Liver (tissue), 8 donors: ENCODE measurements at regions not wholly inside any gene's neighbourhood (a gene's known extent, or its start where the extent isn't known, plus 50 kb on each side); places are given as distances from the start of the nearest gene placed in this dataset.

Source experiments
- DNase-seq: peaks from one replicate; pipeline ENCODE4 v3.0.0-alpha.2; 2017; ENCODE audit warnings: low spot score
- H3K27ac ChIP-seq, 2 donors: one replicate each; pipeline ENCODE4 v1.7.0; 2013; ENCODE audit warnings: inconsistent platforms in 2 of 2, low read length in 2 of 2, control low read depth in 1 of 2, low read depth in 1 of 2, mild to moderate bottlenecking in 1 of 2
- H3K27me3 ChIP-seq, 4 donors: one replicate each; pipeline versions ENCODE4 v1.6.1 to v1.7.0; 2013; ENCODE audit warnings: low read length in 3 of 4, inconsistent platforms in 1 of 4, mild to moderate bottlenecking in 1 of 4, moderate library complexity in 1 of 4; ENCODE audit not compliant: control insufficient read depth in 4 of 4, insufficient read depth in 4 of 4
- H3K36me3 ChIP-seq, 4 donors: one replicate each; pipeline versions ENCODE4 v1.6.1 to v1.7.0; 2013; ENCODE audit warnings: low read length in 3 of 4, mild to moderate bottlenecking in 3 of 4, low read depth in 1 of 4, moderate library complexity in 1 of 4; ENCODE audit not compliant: control insufficient read depth in 4 of 4, insufficient read depth in 3 of 4
- H3K4me1 ChIP-seq, 4 donors: one replicate each; pipeline versions ENCODE4 v1.6.1 to v1.7.0; 2013; ENCODE audit warnings: low read length in 3 of 4, mild to moderate bottlenecking in 3 of 4, moderate library complexity in 1 of 4; ENCODE audit not compliant: control insufficient read depth in 4 of 4, insufficient read depth in 4 of 4
- H3K4me3 ChIP-seq, 3 donors: one replicate each; pipeline versions ENCODE4 v1.6.1 to v1.7.0; 2013; ENCODE audit warnings: low read length in 3 of 3, control low read depth in 1 of 3, low read depth in 1 of 3, mild to moderate bottlenecking in 1 of 3
- H3K9ac ChIP-seq, 2 donors: one replicate each; pipeline ENCODE4 v1.7.0; 2013; ENCODE audit warnings: low read length in 2 of 2, mild to moderate bottlenecking in 2 of 2, moderate library complexity in 2 of 2, control low read depth in 1 of 2, low read depth in 1 of 2
- H3K9me3 ChIP-seq, 4 donors: one replicate each; pipeline versions ENCODE4 v1.6.1 to v1.7.0; 2013; ENCODE audit warnings: low read length in 3 of 4; ENCODE audit not compliant: control insufficient read depth in 4 of 4
- ATF3 ChIP-seq: IDR thresholded peaks from 2 replicates; pipeline ENCODE4 v1.6.1; 2016; ENCODE audit warnings: antibody characterized with exemption
- CTCF ChIP-seq: fragments of 150-350 bp; IDR thresholded peaks from 2 replicates; pipeline ENCODE4 v1.5.1; 2017; ENCODE audit warnings: improper control_type of control experiment, low read depth, low read length; ENCODE audit not compliant: missing input control
- EGR1 ChIP-seq, 2 donors: IDR thresholded peaks; 2 replicates each; pipeline ENCODE4 v1.6.1; 2016 to 2018; ENCODE audit warnings: antibody characterized with exemption in 2 of 2, low read depth in 2 of 2
- FOXA1 ChIP-seq: IDR thresholded peaks from 2 replicates; pipeline ENCODE4 v1.6.1; 2016; ENCODE audit warnings: antibody characterized with exemption
- FOXA2 ChIP-seq: IDR thresholded peaks from 2 replicates; pipeline ENCODE4 v1.6.1; 2016; ENCODE audit warnings: antibody characterized with exemption
- GABPA ChIP-seq, 2 donors: IDR thresholded peaks in 1 of 2; conservative IDR thresholded peaks in 1 of 2; 2 replicates each; pipeline ENCODE4 v1.6.1; 2016; ENCODE audit warnings: antibody characterized with exemption in 2 of 2, mild to moderate bottlenecking in 1 of 2, moderate library complexity in 1 of 2
- HNF4A ChIP-seq, 2 donors: conservative IDR thresholded peaks; 2 replicates each; pipeline ENCODE4 v1.6.1; 2016; ENCODE audit warnings: antibody characterized with exemption in 2 of 2, mild to moderate bottlenecking in 2 of 2
- HNF4G ChIP-seq: IDR thresholded peaks from 2 replicates; pipeline ENCODE4 v1.6.1; 2016; ENCODE audit warnings: antibody characterized with exemption
- JUND ChIP-seq, 2 donors: IDR thresholded peaks; 2 replicates each; pipeline ENCODE4 v1.6.1; 2016; ENCODE audit warnings: antibody characterized with exemption in 2 of 2
- MAX ChIP-seq: IDR thresholded peaks from 2 replicates; pipeline ENCODE4 v1.6.1; 2016; ENCODE audit warnings: antibody characterized with exemption
- NR2F2 ChIP-seq: IDR thresholded peaks from 2 replicates; pipeline ENCODE4 v1.6.1; 2016; ENCODE audit warnings: antibody characterized with exemption
- RAD21 ChIP-seq, 2 donors: IDR thresholded peaks; 2 replicates each; pipeline ENCODE4 v1.6.1; 2016; ENCODE audit warnings: antibody characterized with exemption in 2 of 2, mild to moderate bottlenecking in 2 of 2
- REST ChIP-seq: IDR thresholded peaks from 2 replicates; pipeline ENCODE4 v1.6.1; 2016; ENCODE audit warnings: antibody characterized with exemption, mild to moderate bottlenecking
- RXRA ChIP-seq, 2 donors: IDR thresholded peaks; 2 replicates each; pipeline ENCODE4 v1.6.1; 2017 to 2018; ENCODE audit warnings: antibody characterized with exemption in 2 of 2, mild to moderate bottlenecking in 1 of 2
- SP1 ChIP-seq: IDR thresholded peaks from 2 replicates; pipeline ENCODE4 v1.6.1; 2018; ENCODE audit warnings: antibody characterized with exemption, mild to moderate bottlenecking
- TAF1 ChIP-seq: conservative IDR thresholded peaks from 2 replicates; pipeline ENCODE4 v1.6.1; 2016; ENCODE audit warnings: antibody characterized with exemption, mild to moderate bottlenecking
- YY1 ChIP-seq: IDR thresholded peaks from 2 replicates; pipeline ENCODE4 v1.6.1; 2016; ENCODE audit warnings: antibody characterized with exemption, mild to moderate bottlenecking
- ZBTB33 ChIP-seq: IDR thresholded peaks from 2 replicates; pipeline ENCODE4 v1.6.1; 2016; ENCODE audit warnings: antibody characterized with exemption
- WGBS: extraction: QIAGEN DNeasy Blood & Tissue Kit; methylation state at CpG from one replicate; pipeline ENCODE4 v1.1.7; 2013; 5-methylcytosine and 5-hydroxymethylcytosine counted together
- donor health status: healthy.
- donor health status: healthy.
- donor health status: healthy.
- donor health status: healthy.
- donor health status: healthy.

GRCh38 chr2:220513573-220514288 is 886.3 kb downstream of the SLC4A3 start:
- H3K27ac ChIP-seq = no peak overlapping the region
- H3K27me3 ChIP-seq = peaks cover 0 to 4% (median 0%) of the 10 kb centered on the region in 4 donors
- H3K9me3 ChIP-seq = no peaks in the 10 kb centered on the region
- no peak overlapping the region for H3K9ac ChIP-seq
- no peak overlapping the region for H3K4me3 ChIP-seq
- H3K4me1 ChIP-seq = no peaks in the 10 kb centered on the region
- no peaks in the 10 kb centered on the region for H3K36me3 ChIP-seq
- WGBS = 29% methylated on average over 2 of the region's 2 CpGs
- no peak for DNase-seq
- TF ChIP-seq REST (no peak), HNF4A (conservative IDR thresholded peaks at IDR 0.05) (no peak), FOXA1 (no peak), NR2F2 (no peak), ZBTB33 (no peak), CTCF (no peak), ATF3 (no peak), FOXA2 (no peak), RAD21 (IDR thresholded peaks at IDR 0.05) (no peak), GABPA (IDR thresholded peaks at IDR 0.05 in 1 of 2, conservative IDR thresholded peaks at IDR 0.05 in 1 of 2) (no peak), EGR1 (IDR thresholded peaks at IDR 0.05; ENCODE audit: low read depth in 2 of 2) (no peak), MAX (no peak), SP1 (no peak), TAF1 (no peak)

- DNase-seq = no peak
- TF ChIP-seq RXRA (IDR thresholded peaks at IDR 0.05) (no peak), ATF3 (no peak), NR2F2 (no peak), HNF4G (no peak), YY1 (no peak), FOXA2 (no peak), MAX (no peak), TAF1 (no peak), HNF4A (conservative IDR thresholded peaks at IDR 0.05) (no peak), CTCF (no peak), SP1 (no peak), JUND (IDR thresholded peaks at IDR 0.05) (no peak), RAD21 (IDR thresholded peaks at IDR 0.05) (no peak)
These were observed 894.1 kb downstream of the SLC4A3 start for GRCh38 chr2:220521551-220521950.

More at GRCh38 chr2:220521551-220521950, 894.1 kb downstream of the SLC4A3 start:
- peaks cover 0 to 3% (median 0%) of the 10 kb centered on the region in 4 donors for H3K9me3 ChIP-seq
- 73% methylated on average over 5 of the region's 5 CpGs for WGBS
- H3K36me3 ChIP-seq = no peaks in the 10 kb centered on the region
- H3K4me1 ChIP-seq = no peaks in the 10 kb centered on the region
- no peak overlapping the region for H3K4me3 ChIP-seq
- no peak overlapping the region for H3K9ac ChIP-seq
- H3K27ac ChIP-seq = no peak overlapping the region
- H3K27me3 ChIP-seq = peaks cover 0 to 5% (median 0%) of the 10 kb centered on the region in 4 donors
